HepG2 (cell line): ENCODE measurements at regions not wholly inside any gene's neighbourhood (a gene's known extent, or its start where the extent isn't known, plus 50 kb on each side); places are given as distances from the start of the nearest gene placed in this dataset.

Source experiments
- HDAC2 ChIP-seq: sonication (generic); formaldehyde crosslinking; IDR thresholded peaks from 2 replicates; pipeline ENCODE4 v1.4.0; 2020; ENCODE audit warnings: missing genetic modification reagents
- MAFK ChIP-seq, 2 experiments: IDR thresholded peaks in 1 of 2; conservative IDR thresholded peaks in 1 of 2; 2 replicates each; pipeline ENCODE4 v1.6.1; 2011; ENCODE audit warnings: improper control_type of control experiment in 2 of 2, low read length in 2 of 2
- MBNL3 ChIP-seq: fragments of 250-450 bp; sonication (Bioruptor Pico); conservative IDR thresholded peaks from 2 replicates; pipeline ENCODE4 v1.8.0; 2022; ENCODE audit warnings: mild to moderate bottlenecking, inconsistent platforms
- SIX4 ChIP-seq: sonication (generic); formaldehyde crosslinking; IDR thresholded peaks from 2 replicates; pipeline ENCODE4 v1.4.0; 2020; ENCODE audit warnings: missing genetic modification reagents
- ZNF367 ChIP-seq: sonication (generic); formaldehyde crosslinking; IDR thresholded peaks from 2 replicates; pipeline ENCODE4 v1.4.0; 2020; ENCODE audit warnings: missing genetic modification reagents, borderline replicate concordance
- TF ChIP-seq, protein P1 (sequence below): sonication (generic); formaldehyde crosslinking; conservative IDR thresholded peaks from 2 replicates; pipeline ENCODE4 v1.4.0; 2020; ENCODE audit warnings: missing genetic modification reagents
- TF ChIP-seq, protein P2 (sequence below): sonication (generic); formaldehyde crosslinking; IDR thresholded peaks from 2 replicates; pipeline ENCODE4 v1.4.0; 2020; ENCODE audit warnings: missing genetic modification reagents
- TF ChIP-seq, protein P3 (sequence below): sonication (generic); formaldehyde crosslinking; IDR thresholded peaks from 2 replicates; pipeline ENCODE4 v1.4.0; 2020; ENCODE audit warnings: missing genetic modification reagents
- TF ChIP-seq, protein P4 (sequence below): IDR thresholded peaks from 2 replicates; pipeline ENCODE4 v1.6.1; 2016; ENCODE audit warnings: missing compliant biosample characterization, missing genetic modification reagents, borderline replicate concordance

DNA sequence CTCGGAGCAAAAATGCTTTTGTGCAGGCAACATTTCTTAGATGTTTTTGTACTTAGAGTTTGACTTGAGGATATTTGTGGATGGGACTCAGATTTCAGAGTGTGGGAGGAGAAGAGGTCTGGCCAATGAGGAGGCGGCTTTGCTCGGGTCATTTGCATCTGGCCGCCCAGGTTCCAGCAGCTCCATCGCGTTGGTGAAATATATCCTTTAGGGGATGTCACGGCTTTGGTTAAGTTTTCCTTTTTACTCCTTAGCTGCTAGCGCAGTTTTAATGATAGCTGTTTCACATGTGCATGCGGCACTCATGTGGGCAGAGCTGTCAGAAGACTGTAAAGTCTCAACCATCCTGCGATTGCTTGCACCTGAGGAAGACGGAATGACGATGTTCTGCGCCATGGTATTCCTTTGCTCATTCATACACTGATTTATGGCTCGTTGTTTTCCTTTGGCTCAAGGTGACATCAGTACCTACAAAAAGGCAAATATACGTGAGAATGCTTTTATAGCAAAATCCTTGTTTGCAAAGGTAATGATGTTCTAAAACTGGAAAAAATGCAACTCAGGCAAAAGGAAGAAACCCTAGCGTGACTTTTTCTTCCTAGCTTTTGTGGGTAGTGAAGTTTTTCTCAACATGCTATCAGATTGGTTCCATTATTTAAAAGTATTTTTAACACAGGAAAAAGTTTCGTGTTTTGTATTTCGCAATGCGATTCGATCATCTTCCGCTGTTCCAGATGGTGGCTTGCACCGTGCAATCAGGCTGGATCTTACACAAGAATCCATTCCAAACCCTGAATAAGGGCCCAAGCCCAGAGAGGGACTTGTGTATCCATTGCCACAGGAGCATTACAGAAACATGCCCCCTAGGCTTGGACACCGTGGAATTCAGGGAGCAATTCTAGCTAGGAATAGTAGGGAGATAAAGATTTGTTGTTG, 70.5 kb upstream of the ZNF516 start (continued):
- TF ChIP-seq ZNF367 (CRISPR knock-in tag) = no peak
- no peak for TF ChIP-seq HDAC2 (CRISPR knock-in tag)
- TF ChIP-seq, protein P1, sequence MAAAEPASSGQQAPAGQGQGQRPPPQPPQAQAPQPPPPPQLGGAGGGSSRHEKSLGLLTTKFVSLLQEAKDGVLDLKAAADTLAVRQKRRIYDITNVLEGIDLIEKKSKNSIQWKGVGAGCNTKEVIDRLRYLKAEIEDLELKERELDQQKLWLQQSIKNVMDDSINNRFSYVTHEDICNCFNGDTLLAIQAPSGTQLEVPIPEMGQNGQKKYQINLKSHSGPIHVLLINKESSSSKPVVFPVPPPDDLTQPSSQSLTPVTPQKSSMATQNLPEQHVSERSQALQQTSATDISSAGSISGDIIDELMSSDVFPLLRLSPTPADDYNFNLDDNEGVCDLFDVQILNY (CRISPR knock-in tag) = no peak
- 0 out of 4 replicates have a peak, but pooled peaks of 1 of the 2 experiments have one; percentile 7 for TF ChIP-seq MAFK (conservative IDR thresholded peaks at IDR 0.05 in 1 of 2, IDR thresholded peaks at IDR 0.05 in 1 of 2; ENCODE audit: low read length in 2 of 2)
- TF ChIP-seq MBNL3 (CRISPR knock-in tag) = no peak
- TF ChIP-seq SIX4 (CRISPR knock-in tag) = peak; percentile 53; the same call in 1 of the 2 replicates
- TF ChIP-seq, protein P2, sequence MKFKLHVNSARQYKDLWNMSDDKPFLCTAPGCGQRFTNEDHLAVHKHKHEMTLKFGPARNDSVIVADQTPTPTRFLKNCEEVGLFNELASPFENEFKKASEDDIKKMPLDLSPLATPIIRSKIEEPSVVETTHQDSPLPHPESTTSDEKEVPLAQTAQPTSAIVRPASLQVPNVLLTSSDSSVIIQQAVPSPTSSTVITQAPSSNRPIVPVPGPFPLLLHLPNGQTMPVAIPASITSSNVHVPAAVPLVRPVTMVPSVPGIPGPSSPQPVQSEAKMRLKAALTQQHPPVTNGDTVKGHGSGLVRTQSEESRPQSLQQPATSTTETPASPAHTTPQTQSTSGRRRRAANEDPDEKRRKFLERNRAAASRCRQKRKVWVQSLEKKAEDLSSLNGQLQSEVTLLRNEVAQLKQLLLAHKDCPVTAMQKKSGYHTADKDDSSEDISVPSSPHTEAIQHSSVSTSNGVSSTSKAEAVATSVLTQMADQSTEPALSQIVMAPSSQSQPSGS (CRISPR knock-in tag) = no peak
- TF ChIP-seq, protein P3, sequence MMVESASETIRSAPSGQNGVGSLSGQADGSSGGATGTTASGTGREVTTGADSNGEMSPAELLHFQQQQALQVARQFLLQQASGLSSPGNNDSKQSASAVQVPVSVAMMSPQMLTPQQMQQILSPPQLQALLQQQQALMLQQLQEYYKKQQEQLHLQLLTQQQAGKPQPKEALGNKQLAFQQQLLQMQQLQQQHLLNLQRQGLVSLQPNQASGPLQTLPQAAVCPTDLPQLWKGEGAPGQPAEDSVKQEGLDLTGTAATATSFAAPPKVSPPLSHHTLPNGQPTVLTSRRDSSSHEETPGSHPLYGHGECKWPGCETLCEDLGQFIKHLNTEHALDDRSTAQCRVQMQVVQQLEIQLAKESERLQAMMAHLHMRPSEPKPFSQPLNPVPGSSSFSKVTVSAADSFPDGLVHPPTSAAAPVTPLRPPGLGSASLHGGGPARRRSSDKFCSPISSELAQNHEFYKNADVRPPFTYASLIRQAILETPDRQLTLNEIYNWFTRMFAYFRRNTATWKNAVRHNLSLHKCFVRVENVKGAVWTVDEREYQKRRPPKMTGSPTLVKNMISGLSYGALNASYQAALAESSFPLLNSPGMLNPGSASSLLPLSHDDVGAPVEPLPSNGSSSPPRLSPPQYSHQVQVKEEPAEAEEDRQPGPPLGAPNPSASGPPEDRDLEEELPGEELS (CRISPR knock-in tag) = no peak
- TF ChIP-seq, protein P4, sequence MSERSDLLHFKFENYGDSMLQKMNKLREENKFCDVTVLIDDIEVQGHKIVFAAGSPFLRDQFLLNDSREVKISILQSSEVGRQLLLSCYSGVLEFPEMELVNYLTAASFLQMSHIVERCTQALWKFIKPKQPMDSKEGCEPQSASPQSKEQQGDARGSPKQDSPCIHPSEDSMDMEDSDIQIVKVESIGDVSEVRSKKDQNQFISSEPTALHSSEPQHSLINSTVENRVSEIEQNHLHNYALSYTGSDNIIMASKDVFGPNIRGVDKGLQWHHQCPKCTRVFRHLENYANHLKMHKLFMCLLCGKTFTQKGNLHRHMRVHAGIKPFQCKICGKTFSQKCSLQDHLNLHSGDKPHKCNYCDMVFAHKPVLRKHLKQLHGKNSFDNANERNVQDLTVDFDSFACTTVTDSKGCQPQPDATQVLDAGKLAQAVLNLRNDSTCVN = no peak
